T47D (cell line): ENCODE measurements at regions not wholly inside any gene's neighbourhood (a gene's known extent, or its start where the extent isn't known, plus 50 kb on each side); places are given as distances from the start of the nearest gene placed in this dataset.
A peak's percentile ranks its signal among the peaks of the same experiment; 100 is the strongest.
"Not testable (repeated sequence)": the region's sequence is repeated elsewhere in the genome, so short reads cannot be mapped to it uniquely, and the experiment has no call there.

Experiments used
- DNase-seq, 2 experiments: peaks; one replicate each; pipeline versions ENCODE4 v3.0.0 to v3.0.0-alpha.2; 2011 to 2012; ENCODE audit warnings: low read depth in 1 of 2, low spot score in 1 of 2
- JUND ChIP-seq: IDR thresholded peaks from 2 replicates; pipeline ENCODE4 v1.6.1; 2012; ENCODE audit warnings: low read depth
- in situ Hi-C: cut with HindIII; loops from 2 replicates; pipeline ENCODE4 v1.10.0; 2016; ENCODE audit warnings: low sequenced_read_pairs, low pct_unique_long_range_greater_than_20kb

- TF ChIP-seq JUND = no peak
- in situ Hi-C loops = no loop called here
- no peak for DNase-seq
Measured at GRCh38 chr14:105978618-105979295, 452.4 kb downstream of the TMEM121 start.

DNA sequence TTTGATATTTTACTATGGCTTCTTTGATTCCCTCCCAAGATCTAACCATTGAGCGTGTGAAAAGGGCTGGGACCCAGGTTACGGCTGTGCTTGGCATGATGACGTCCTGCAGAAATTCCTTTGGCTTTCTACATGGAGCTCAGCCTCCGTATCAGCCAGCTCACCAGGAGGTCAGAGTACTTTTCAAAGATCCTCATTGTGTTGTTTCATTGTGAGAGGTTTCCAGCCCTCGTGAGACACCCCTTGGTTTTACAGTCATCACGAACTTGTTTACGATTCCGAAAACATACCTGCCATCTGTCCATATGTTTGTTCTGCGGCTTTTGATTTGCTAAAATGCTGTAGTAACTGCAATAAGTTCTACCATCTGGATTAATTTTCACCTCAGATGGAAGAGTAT, 453.1 kb downstream of the TMEM121 start:
- no peak for DNase-seq
- in situ Hi-C loops = no loop called here
- no peak for TF ChIP-seq JUND

GRCh38 chr14:105980224-105980623, 453.8 kb downstream of the TMEM121 start:
- TF ChIP-seq JUND = no peak
- in situ Hi-C loops = no loop called here
- no peak for DNase-seq

DNA sequence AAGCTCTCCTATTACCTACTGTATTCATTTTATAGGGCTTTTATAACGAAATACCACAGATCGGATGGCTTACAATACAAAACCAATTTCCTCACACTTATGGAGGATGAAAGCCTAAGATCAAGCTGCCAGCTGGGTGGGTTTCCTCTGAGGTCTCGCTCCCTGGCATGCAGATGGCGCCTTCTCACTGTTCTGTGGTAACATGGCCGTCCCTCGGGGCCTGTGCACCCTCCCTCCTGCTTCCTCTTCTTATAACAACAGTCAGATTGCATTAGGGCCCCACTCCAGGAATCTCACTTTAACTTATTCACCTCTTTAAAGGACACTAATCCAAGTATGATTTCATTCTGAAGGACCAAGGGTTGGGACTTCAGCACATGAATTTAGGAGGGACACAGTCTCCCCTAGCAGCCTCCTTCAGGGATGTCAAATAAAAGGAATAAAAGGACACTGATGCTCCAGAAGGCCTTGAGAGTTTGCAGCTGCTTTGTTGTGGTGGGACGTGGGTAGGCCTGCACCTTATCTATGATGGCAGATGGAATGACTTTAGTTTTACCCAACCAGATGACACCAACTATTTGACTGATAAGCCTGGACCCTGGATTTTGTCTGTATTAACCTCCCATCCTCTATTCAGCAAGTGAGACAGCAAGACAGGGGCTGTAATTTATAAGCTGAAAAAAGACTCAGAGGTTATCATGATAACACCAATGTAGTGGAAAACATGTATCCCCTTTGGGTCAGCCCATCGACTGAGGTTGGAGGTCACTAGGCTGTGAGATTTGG, 455.3 kb downstream of the TMEM121 start:
- in situ Hi-C loops, DNase-seq: not testable (repeated sequence)

- in situ Hi-C loops = no loop called here
- no peak for TF ChIP-seq JUND
- DNase-seq = no peak
Measured at GRCh38 chr14:105982664-105983063, 456.3 kb downstream of the TMEM121 start.

DNA sequence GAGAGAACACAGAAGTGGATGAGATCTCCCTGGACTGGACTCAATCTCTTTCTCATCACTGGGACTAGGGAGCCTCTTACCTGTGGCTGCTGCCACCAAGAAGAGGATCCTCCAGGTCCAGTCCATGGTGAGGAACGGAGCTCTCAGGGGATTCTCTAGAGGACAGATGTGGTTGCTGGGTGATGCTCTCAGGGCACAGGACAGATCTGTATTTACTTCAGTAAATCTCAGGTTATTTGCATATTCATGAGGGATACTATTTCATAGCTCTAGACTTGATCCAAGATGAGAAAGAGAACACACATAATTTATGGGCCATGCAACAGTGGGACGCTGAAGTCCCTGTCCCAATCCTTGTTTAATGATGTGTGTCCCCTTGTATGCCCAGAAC, 460.5 kb downstream of the TMEM121 start:
- no peak for TF ChIP-seq JUND
- no peak for DNase-seq
- in situ Hi-C loops = no loop called here

GRCh38 chr14:105987563-105987962, 461.2 kb downstream of the TMEM121 start:
- DNase-seq = no peak
- TF ChIP-seq JUND = no peak
- in situ Hi-C loops = no loop called here

- DNase-seq = no peak
- no peak for TF ChIP-seq JUND
- in situ Hi-C loops = no loop called here
Measured at GRCh38 chr14:105989566-105990302, 463.4 kb downstream of the TMEM121 start.

GRCh38 chr14:105991677-105992076, 465.3 kb downstream of the TMEM121 start:
- in situ Hi-C loops = not testable (repeated sequence)

DNA sequence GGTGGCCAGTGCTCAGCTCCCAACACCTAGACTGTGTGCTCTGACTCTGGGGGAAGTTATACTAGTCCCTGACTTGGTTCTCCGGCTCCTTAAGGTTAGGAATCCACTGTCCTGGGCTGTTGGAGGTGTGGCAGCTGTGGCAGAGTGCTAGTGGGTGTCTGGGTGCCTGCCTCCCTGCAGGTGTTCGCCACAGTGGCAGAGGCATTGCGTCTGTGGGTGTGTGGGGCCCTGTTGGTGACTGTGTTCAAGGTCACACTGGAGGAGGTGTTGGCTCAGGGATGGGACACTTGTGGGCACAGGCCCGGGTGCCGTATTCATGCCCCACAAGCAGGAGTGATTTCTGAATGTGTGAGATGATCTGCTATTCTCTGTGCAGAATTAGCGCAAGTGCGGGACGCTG, 467.4 kb downstream of the TMEM121 start:
- in situ Hi-C loops = no loop called here
- no peak for DNase-seq

More at GRCh38 chr14:105991677-105992076, 465.3 kb downstream of the TMEM121 start:
- peak in 1 of 2 experiments; percentile 48 for DNase-seq

GRCh38 chr14:105995011-105995710, 468.8 kb downstream of the TMEM121 start:
- peak in 1 of 2 experiments; percentile 76 for DNase-seq
- in situ Hi-C loops = not testable (repeated sequence)

More for the DNA sequence above, 467.4 kb downstream of the TMEM121 start:
- TF ChIP-seq JUND = no peak

GRCh38 chr14:105998597-105998996, 472.2 kb downstream of the TMEM121 start:
- DNase-seq, in situ Hi-C loops: not testable (repeated sequence)
